T-helper 1 cell (primary cell): ENCODE measurements at regions not wholly inside any gene's neighbourhood (a gene's known extent, or its start where the extent isn't known, plus 50 kb on each side); places are given as distances from the start of the nearest gene placed in this dataset.

Experiments
- DNase-seq, 5 donors: peaks; one replicate each; pipeline ENCODE4 v3.0.0-alpha.2; 2012 to 2020

DNA sequence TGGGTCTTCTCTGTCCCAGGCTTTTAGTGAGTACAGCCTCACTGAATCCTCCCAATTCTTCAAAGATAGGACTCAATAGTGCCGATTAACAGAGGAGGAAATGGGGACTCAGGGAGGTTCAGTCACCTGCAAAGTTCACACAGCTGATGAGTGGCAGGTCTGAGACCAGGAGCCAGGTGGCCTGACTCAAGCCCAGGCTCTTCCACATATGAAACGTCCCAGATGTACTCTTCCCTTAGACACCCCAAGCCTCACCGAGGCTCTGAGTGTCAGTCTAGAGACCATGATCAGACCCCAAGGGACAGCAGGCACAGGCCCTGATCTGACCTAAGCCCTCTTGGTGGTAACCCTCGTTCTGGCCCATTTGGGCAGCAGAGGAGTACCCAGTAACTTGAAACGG, 115.2 kb downstream of the INHBB start:
- no peak for DNase-seq

DNA sequence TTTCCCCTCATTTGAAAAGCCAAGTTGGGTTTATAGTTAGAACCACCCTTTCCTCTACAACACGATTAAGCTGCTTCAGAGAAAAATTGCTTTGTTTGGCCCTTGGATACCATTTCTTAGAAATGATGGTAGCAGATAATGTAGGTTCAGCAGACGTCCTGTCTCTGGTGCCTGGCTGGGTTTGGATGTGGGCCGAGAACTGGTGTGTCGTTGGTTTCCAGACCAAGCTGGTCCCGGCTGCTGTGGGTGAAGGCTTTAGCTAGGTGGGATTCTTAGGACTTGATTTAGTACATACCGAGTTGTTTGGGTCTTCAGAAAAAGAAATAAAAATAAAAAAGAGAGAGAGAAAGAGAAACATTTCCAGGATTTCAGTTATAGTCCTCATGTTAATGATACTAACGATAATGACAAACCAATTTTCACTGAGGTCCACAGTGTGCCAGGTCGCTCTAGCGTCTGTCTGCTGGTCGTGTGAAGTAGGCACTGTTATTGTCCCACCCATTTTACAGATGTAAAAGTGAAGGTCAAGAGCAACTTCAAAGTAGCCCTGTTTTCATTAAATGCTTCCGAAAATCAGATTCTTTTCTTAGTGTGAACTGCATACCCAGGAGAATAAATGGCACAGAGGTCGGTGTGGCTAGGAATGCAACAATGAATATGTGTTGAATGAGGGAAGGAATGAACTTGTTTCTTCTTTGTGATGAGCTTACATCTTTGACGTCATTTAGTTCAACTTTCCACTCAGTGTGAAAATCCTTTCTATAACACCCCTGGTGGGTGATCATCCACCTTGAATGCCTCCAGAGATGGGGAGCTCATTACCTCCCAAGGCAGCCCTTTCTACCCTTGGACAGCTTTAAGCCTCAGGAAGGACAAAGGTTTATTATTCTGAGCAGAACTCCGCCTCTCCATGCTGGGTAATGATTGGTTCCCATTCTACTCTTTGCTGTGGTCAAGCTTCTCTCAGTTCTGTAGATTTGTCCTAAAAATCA, 115.9 kb downstream of the INHBB start:
- no peak for DNase-seq

DNA sequence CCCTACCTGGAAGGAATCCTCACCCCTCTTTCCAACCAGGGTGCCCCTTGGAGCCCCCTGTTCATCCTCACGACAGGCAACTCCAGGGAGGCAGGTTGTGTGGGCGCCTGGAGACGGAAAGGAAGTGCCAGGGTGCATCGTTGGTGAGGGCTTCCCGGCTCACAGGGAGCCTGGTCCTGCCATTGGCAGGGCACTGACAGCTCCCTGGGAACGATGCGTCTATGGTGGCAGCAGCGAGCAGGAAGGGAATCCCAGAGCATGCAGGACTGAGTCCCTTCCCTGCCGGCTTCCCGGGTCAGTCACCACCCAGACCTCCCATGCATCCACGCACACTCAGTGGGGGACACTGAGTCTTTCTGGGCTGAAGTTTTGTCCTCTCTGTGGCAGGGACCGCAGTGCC, 117.6 kb downstream of the INHBB start:
- no peak for DNase-seq

DNA sequence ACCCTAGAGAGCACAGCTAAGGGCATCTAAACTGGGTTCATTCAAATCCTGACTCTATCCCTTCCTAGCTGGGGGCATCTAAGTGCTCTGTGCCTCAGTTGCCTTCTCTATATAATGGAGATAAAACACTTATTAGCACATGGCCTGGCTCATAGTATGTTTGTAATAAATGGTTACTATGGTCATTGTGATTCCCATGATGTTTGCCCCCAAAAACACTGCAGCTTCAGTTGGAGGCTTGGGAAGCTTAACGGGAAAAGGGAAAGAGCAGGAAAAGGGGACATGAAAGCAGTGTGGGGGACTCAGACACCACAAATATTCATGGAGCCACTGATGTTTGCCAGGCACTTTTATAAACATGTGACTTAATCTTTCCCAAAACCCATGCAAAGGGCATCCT, 118.1 kb downstream of the INHBB start:
- DNase-seq = no peak

DNA sequence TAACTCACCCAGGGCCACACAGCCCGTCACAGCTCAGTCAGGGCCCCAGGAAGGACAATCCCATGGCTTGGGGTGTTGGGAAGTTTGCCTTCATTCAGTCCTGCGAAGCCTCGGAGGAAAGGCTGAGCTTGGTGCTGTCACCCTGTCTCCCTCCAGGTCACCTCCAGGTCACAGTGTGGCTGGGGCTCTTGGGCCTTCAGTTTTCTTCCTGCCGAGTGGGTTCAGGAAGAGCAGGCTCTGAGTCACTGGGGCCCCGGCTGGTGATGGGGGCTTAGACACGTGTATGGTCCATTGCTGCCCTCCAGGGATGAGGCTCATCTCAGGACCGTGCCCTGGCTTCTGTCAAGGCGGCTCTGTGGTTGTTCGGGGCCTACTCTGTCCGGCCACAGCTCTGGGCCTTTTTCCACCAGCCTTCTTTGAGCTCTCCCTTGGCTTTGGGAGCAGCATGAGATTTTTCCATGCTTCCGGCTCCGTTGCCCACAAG, 118.6 kb downstream of the INHBB start:
- no peak for DNase-seq

DNA sequence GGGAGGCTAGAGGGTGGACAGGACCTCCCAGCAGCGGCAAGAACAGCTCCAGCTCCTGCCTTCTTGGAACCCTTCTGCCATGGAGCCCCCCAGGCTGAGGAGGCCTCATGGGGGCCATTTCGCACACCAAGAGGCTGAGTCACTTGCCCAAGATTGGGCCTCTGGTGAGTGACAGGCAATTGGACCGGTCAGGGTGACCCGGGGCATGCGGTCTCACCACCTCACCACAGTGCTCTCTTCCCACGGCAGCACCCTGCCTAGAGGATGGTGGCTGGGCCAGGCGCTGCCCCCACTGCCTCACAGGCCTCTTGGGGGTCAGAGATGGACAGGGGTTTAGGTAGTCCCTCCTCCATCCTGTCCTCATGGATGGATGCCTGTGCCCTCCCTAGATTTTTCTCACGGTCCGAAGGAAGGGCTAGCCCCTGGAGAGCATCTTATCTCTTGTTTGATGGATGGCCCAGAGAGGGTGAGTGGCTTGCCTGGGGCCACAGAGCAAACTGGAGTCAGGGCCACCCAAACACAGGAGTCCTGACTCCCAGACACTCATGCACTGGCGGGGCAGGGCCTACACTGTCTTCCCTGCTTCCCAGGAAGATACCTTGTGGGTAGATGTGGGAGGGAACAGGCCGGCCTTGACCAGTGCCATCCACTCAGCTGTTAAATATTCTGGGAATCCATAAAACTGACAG, 119.2 kb downstream of the INHBB start:
- DNase-seq = no peak

DNA sequence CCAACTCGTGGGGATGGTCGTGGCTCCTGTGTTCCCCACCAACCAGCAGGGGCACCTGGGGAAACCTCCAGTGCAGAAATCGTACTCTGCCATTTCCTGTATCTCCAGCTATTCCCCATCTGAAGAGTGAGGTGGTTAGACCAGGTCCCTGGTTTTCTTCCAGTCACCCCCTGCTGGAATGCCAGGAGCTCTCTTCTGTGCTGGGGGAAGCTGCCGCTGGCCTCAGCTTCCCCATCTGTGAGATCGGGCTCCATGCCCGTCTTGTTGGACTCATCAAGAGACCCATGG, 119.7 kb downstream of the INHBB start:
- DNase-seq = no peak

DNA sequence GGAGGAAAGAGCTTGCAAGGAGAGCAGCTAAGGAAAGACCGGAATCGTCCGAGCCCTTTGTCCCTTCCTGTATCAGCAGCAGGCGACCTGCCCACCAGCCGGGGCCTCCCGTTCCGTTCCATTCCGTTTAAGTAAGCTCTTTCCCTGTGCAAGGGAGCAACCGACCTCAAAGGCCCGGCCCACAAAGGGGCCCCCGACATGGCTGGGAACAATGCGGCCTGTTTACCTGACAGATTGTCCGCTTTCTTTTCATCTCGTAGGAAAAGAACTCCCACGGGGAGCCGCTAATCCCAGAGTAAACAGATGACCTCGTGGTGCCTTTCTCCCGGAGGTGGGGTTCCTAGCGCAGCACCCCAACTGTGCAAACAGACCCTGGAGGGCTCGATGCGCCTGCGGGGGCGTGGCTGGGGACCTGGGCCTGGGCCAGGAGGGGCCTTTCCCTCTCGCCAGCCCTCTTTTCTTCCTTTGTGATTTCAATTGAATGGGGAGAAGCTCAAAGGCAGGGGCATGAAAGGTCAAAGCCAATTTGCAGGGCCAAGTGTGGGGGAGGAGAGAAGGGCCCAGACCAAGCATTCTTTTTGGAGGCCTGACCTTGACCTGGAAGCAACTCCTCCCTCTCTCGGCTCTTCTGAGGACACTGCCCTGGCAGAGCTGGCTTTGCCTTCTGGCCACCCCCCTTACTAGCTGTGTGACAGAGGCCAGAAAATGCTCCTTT, 120.2 kb downstream of the INHBB start:
- no peak for DNase-seq

DNA sequence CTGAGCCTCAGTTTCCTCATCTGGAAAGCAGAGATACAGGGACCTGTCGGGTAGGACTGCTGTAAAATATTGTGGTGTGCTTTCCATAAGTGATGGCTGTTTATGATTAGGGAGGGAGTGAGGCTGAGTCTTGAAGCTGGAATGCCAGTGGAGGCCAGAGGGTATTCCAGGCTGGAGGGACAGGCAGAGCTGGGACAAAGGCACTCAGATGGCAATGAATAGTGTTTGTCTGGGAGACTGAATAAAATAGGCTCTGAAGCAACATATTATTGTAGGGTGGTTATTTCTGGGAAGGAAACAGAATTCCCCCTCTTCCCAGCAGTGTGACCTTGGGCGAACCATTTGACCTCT, 120.7 kb downstream of the INHBB start:
- no peak for DNase-seq

DNA sequence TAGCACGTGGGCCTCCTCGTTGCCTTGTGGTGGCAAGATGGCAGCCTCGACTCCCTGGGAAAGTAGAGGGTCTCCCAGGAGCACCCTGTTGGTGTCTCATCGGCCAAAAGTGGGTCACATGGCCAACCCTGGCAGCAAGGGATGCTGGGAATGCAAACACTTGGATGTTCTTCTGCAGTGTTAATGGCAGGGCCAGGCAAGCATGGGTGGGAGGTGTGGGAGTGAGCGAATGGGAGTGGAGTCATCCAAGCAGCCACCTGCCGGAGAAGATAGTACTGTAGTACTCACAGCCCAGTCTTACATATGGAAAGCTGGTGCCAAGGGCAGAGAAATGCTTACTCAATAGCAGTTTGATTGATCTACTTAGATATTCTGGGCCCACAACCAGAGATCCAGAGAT, 122.2 kb downstream of the INHBB start:
- no peak for DNase-seq

DNA sequence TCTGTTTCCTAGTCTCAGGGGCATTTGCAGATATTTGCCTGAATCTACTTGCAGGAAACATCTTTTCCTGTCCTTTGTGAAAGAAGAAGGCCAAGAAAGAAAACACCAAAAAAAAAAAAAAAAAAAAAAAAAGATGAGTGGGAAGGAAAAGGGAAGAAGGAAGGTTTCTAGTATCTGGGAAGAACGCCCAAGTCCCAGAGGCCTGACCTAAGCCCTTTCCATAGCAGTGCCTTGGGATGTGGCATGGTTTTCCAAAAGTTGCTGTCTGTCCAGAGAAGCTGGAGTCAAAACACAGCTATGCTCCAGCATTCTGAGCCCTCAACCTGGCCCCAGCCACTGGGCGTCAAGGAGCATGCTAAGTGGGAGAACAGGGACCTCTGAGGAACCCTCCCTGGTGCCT, 123.5 kb downstream of the INHBB start:
- no peak for DNase-seq

DNA sequence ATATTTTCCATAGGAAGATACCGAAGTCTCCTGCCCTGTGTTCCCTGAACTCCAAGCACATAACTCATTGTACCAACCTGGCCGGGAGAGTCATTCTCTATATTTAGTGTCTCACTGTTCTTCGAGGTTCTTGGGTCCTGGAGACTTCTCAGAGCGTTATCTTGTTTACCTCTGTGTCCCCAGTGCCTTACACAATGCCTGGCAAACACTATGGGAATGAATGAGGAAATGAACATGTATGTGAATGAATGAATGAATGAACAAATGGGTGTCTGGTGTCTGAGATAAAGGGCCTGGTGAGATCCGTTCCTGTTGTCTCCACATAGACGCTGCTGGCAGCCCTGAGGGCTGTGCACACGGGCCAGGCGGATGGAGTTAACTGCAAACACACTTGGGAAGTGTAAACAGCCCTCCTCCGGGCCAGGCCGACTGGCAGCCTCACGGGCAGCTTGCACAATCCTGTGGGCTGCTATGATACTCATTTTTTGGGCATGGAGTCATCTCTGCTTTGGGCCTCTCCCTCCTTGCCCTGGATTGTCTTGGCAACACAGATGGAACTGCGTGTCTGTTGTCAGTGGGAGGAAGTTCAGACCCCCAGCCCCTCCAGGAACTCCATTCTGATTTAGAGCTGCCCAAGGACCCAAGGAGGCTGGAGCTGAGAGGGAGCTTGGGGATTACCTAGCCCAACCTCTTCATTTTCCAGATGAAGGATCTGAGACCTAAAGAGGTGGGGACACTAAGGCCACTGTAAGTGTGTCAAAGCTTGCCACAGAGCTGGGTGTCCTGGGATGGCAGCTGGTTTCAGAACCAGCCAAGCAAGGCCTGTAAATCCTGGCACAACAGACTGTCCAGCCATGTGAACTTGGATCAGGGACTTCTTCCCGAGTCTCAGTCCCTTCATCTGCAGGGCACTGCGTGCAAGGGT, 124.4 kb downstream of the INHBB start:
- DNase-seq = no peak

DNA sequence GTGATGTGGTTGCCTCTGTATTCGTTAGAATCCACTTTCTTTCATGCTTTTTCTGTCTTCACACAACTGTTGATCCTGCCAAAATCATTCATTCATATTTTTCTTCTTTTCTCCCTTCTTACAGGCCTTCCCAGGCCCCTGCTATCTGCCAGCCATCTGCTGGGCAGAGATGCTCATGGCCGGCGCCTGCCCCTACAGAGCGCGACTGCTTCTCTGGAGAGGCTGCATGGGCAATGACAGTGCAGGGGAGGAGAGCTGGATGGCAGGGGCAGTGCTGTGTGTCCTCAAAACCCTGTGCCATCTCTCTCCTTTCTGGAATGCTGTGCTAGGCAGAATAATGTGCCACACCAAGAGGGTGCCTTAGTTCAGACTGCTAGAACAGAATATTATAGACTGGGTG, 125.2 kb downstream of the INHBB start:
- DNase-seq = no peak

DNA sequence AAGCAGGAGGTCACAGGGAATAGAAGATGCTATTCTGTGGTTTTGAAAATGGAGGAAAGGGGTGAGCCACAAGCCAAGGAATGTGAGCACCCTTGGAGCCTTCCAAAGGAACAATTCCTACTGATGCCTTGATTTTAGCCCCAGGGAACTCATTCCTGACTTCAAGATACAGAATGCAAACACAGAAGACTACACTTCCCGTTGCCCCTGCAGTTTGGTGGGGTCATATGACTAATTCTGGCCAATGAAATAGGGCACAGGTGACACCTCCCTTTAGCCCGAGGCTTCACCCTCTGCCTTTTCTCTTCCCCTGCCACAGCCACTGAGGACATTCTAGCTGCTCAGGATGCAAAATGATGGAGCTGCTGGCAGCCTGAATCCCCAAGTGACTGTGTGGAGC, 126.1 kb downstream of the INHBB start:
- DNase-seq = no peak

DNA sequence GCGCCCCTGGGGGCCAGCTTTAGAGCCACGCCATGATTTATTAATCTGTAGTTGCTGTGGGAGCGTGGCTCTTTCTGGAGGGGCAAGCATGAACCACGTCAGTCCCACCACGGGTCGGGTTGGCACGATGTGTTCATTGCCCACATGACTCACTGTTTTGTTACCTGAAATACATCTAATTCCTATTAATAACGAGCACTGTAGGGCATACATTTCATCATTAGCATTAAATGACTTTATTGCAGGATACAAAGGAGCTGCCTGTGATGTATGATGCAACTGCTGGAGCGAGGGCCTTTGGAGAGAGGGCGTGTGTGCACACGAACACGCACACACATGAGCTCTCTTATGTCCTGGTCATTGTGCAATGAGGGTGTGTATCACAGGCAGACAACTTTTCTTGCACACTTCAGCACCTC, 127.0 kb downstream of the INHBB start:
- no peak for DNase-seq

DNA sequence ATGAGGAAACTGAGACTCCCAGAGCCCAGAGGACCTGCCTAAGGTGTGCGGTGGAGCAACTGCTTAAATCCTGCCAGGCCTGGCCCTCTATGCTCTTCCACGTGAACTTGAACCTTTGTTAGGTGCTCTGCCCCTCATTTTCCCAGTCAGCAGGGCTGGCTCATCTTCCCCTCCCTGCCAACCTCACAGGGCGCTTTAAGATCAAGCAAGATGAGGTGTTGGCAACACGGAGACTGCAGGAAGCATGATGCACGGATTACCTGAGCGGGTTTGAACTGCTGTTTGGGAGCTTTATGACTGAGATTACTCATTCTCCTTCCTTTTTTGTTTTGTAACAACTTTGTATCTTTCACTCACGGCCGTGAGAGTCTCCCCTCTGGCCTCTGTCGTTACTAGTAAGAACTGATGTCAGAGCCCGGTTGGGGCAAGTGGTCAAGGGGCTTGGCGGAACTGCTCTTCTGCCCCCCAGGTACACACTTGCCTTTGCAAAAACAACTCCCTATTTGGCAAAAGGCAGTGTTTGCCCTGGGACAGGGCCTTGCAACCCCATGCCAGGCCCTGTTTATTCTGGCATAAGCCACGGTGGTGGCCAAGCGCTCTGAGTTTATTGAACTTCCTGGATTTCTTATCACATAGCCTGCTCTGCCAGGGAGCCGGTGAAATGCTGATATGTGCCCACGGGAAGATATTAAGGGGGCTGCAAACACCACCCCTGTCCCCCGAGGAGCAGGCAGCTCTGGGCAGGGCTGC, 127.8 kb downstream of the INHBB start:
- DNase-seq = no peak

DNA sequence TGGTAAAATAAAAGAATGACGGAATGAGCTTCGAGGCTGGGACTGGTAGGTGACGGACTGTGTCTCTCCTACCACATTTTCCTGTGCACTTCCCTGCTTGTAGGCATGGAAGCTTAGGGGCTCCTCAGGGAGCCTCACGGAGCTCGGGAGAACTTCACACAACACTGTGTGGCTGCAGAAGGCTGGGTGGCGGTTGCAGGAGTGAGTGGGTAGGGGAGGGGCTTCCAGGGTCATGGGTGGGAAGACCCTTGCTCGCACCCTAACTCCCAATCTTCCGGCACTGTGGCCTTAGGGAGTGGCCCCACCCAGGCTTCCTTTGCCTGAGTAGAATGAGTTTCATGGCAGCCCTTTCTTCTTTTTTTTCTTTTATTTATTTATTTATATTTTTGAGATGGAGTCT, 128.6 kb downstream of the INHBB start:
- no peak for DNase-seq

DNA sequence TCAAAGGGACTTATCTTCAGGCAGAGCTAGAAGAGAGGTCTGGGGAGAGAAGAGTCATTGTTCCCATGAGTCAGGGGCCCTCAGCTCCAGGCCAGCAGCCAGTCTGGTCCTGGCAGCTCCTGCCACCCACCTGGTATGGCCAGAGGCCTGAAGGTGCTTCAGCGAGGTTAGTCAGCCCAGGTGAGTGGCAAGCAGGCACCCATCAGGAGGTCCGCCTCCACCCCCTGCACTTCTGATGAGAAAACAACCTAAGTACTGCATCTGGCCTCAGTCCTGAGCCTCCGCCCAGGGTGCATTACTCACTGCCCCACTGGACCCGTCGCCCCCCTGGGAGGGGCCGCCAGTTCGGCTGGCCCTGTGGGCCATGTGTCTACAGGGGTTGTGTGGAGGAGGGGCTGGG, 130.2 kb downstream of the INHBB start:
- no peak for DNase-seq

DNA sequence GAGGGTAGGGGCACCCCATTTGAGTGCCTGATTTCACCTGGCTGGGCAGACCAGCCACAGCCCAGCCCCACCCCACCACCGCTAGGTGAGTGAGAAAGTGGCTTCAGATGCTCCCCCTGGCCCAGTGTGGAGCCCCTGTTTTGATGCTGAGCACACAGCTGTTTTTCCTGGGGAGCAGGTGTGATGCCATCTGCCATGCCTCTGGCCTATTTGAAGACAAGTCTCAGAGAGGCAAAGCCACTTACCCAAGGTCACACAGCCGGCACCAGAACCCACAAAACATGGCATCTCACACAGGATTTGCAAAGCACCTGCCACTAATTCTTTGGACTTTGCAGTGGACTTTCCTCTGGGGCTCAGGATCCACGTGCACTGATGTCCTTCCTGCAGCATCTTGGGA, 131.3 kb downstream of the INHBB start:
- DNase-seq = no peak

DNA sequence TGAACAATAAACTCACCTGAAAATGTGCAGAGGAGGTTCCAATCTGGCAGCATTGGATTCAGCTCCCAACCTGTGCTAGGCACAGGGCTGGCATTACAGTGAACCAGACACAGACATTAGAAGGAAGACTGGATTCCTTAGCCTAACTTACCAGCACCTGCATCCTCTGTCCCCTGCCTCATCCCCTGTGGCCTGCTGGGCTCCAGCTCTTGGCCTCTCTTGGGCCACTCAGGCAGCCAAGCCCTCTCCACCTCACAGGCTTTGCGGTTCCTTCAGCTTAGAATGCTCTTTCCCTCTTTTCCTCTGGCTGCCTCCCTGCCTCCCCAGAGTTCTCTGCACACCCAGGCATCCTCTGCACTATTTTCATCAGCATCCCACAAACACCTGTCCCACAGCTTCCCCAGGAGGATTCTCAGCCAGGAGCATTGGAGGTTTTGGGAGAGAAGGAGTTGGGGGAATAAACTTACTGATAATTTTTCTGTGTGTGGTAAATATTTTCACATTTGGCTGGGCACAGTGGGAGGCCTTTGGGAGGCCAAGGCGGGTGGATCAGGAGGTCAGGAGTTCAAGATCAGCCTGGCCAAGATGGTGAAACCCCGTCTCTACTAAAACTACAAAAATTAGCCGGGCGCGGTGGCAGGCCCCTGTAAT, 132.0 kb downstream of the INHBB start:
- no peak for DNase-seq

DNA sequence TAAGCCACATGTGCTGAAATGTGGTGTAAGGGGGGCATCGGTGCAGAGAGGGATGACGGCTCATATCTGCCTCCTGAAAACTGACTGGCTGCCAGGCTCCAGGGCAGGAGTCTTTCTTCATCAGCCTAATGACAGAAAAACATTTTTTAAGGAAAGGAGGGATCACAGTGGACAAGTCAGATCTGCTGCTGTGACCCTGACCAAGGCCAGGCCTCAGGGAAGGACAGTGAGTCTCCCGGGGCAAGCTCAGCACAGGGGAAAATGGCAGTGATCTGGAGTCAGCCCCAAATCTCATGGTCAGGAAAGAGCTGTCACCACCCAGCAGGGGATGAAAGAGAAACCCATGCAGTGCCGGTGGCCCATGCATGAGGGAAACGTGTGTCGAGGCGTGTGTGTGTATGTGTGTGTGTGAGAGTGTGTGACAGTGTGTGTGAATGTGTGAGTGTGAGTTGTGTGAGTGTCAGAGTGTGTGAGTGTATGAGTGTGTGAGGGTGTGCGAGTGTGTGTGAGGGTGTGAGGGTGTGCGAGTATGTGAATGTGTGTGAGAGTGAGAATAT, 134.5 kb downstream of the INHBB start:
- DNase-seq = no peak
